ENCODE measurements at regions not wholly inside any gene's neighbourhood (a gene's known extent, or its start where the extent isn't known, plus 50 kb on each side); places are given as distances from the start of the nearest gene placed in this dataset.

GRCh38 chr6:167730441-167730840, 96.3 kb upstream of the AFDN start:
- ATAC-seq (no peak), DNase-seq (no peak)
- Histone ChIP-seq H3K36me3 (ENCODE audit: insufficient read depth in 1 of 2, low read depth in 1 of 2) (no peaks in the 10 kb centered on the region), H3K4me3 (no peak overlapping the region), H3K4me1 (no peaks in the 10 kb centered on the region), H3K9me3 (no peaks in the 10 kb centered on the region), H3K27ac (no peak overlapping the region), H3K27me3 (ENCODE audit: insufficient read depth in 3 of 3, low read length in 2 of 3) (no peaks in the 10 kb centered on the region)
- 94 to 97% (median 97%) methylated on average over 15 of the region's 15 CpGs for WGBS, 3 donors
- TF ChIP-seq, protein P1, sequence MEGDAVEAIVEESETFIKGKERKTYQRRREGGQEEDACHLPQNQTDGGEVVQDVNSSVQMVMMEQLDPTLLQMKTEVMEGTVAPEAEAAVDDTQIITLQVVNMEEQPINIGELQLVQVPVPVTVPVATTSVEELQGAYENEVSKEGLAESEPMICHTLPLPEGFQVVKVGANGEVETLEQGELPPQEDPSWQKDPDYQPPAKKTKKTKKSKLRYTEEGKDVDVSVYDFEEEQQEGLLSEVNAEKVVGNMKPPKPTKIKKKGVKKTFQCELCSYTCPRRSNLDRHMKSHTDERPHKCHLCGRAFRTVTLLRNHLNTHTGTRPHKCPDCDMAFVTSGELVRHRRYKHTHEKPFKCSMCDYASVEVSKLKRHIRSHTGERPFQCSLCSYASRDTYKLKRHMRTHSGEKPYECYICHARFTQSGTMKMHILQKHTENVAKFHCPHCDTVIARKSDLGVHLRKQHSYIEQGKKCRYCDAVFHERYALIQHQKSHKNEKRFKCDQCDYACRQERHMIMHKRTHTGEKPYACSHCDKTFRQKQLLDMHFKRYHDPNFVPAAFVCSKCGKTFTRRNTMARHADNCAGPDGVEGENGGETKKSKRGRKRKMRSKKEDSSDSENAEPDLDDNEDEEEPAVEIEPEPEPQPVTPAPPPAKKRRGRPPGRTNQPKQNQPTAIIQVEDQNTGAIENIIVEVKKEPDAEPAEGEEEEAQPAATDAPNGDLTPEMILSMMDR (IDR thresholded peaks at IDR 0.05), result no peak
- intact Hi-C loops (cut with DNase I), result no loop called here

DNA sequence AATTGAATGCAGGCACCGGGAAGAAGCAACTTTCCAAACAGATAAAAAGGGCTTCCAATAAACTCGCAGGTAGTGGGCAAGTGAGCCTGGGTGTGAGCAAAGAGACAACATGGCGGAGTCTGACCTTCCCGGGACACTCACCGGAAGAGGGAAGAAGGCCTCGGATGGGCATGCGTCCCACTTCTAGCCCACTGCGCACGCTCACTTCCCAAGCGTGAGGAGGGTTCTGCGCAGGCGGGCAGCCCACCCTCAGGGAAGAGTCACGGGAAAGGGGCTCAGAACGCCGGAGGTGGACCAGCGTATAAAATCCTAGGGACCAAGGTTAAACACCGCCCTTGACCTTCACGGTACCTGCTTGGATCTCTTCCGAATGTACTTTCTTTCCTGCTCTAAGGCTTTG, 95.5 kb upstream of the AFDN start:
- Histone ChIP-seq H3K9me3 (no peaks in the 10 kb centered on the region), H3K4me1 (no peaks in the 10 kb centered on the region), H3K4me3 (no peak overlapping the region), H3K27me3 (ENCODE audit: insufficient read depth in 3 of 3, low read length in 2 of 3) (no peaks in the 10 kb centered on the region), H3K27ac (no peak overlapping the region), H3K36me3 (ENCODE audit: insufficient read depth in 1 of 2, low read depth in 1 of 2) (no peaks in the 10 kb centered on the region)
- WGBS, 3 donors, result 93 to 96% (median 93%) methylated on average over 19 of the region's 19 CpGs
- intact Hi-C loops (cut with DNase I), result no loop called here
- TF ChIP-seq, protein P1 (IDR thresholded peaks at IDR 0.05), result no peak
- no peak for DNase-seq
- ATAC-seq, result no peak

DNA sequence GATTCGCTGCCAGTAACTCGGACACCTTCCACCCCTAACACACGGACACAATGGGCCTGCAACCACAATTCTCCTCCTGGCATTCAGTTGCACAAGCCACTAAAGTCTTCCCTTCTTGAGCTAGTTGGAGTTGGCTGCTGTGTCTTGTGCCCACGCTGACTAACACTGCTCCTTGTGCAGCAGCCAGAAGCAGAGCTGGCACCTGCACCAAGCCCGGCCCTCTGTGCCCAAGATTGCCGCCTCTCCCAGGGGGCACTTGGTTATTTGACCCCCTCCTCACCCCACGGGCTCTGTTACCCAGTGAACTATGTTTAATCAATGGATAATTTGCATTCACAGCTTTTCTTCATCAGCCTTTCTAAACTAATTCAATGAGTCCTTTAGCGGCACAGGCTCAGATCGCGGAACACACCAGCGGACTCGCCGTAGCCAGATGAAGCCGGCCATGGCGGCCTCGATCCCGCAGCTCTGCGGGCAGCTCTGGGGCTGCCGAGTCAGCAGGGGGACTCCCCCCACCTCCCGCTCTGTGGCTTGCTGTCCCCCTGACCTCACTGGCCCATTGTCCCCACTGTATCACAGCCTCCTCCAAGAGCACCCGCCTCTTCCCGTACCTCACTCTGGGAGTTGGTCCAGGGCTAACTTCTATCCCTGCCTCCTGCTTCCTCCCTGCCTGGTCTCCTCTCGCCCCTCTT, 94.8 kb upstream of the AFDN start:
- Histone ChIP-seq H3K27ac (no peak overlapping the region), H3K4me3 (no peak overlapping the region), H3K9me3 (no peaks in the 10 kb centered on the region), H3K36me3 (ENCODE audit: insufficient read depth in 1 of 2, low read depth in 1 of 2) (no peaks in the 10 kb centered on the region), H3K27me3 (ENCODE audit: insufficient read depth in 3 of 3, low read length in 2 of 3) (no peaks in the 10 kb centered on the region), H3K4me1 (no peaks in the 10 kb centered on the region)
- intact Hi-C loops (cut with DNase I), result no loop called here
- ATAC-seq (no peak), DNase-seq (no peak)
- TF ChIP-seq, protein P1 (IDR thresholded peaks at IDR 0.05), result no peak
- WGBS, 3 donors, result 75 to 82% (median 79%) methylated on average over 23 of the region's 23 CpGs

DNA sequence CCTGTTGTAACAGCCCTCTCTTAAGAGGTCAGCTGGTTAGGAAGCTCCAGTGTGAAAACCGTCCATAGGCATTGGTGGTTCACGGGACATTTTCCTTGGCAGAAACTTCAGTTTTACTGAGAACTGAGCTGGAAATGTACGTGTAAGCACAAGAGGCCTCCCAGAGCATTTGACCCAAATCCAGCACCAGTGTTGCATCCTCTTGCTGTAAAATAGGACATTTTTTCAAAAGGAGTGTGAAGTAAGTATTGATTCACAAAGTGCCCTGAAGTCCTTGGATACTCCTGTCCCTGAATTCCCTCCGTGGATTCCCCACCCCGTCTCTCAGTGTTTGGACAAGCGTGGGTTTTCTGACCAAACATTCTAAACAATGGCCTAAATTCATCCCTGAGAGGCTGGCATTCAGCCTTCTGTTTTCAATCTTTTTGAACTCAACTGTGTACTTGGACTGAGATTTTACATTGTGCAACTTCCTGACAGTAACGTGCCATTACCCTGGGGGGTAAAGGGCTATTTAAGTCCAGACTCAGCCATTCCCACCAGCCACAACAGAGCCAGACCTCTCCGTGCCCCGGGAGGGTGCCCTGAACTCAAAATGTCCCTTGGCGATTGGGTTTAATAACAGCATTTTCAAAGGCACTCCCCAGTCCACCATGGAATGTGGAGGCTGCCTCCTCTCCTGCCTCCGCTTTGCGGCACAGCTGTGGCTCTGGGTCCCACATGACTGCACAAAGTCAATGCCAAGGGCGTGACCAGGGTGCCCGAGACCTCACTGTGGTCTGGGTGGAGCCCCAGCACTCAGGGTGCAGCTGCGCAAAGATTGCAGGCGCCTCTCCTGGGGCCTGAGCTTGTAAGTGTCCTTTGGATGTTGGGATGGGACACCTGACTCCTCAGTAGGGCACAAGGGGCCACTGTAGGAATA, 92.7 kb upstream of the AFDN start:
- DNase-seq, result no peak
- Histone ChIP-seq H3K27ac (no peak overlapping the region), H3K27me3 (ENCODE audit: insufficient read depth in 3 of 3, low read length in 2 of 3) (no peaks in the 10 kb centered on the region), H3K36me3 (ENCODE audit: insufficient read depth in 1 of 2, low read depth in 1 of 2) (no peaks in the 10 kb centered on the region), H3K9me3 (no peaks in the 10 kb centered on the region), H3K4me3 (no peak overlapping the region), H3K4me1 (no peaks in the 10 kb centered on the region)
- WGBS, 3 donors, result 31 to 49% (median 33%) methylated on average over 16 of the region's 16 CpGs
- TF ChIP-seq, protein P1 (IDR thresholded peaks at IDR 0.05), result no peak
- ATAC-seq, result peak in 3 of 4 donors; percentile 46 to 74 (median 57)
- intact Hi-C loops (cut with DNase I), result no loop called here
